Endometrial microvascular endothelial cells (primary cell): ENCODE measurements at regions not wholly inside any gene's neighbourhood (a gene's known extent, or its start where the extent isn't known, plus 50 kb on each side); places are given as distances from the start of the nearest gene placed in this dataset.

Experiments used
- in situ Hi-C: cut with HindIII; loops from 2 replicates; pipeline ENCODE4 v1.10.0; 2017; ENCODE audit warnings: low sequenced_read_pairs, low pct_unique_long_range_greater_than_20kb; ENCODE audit errors: inconsistent ontology term

DNA sequence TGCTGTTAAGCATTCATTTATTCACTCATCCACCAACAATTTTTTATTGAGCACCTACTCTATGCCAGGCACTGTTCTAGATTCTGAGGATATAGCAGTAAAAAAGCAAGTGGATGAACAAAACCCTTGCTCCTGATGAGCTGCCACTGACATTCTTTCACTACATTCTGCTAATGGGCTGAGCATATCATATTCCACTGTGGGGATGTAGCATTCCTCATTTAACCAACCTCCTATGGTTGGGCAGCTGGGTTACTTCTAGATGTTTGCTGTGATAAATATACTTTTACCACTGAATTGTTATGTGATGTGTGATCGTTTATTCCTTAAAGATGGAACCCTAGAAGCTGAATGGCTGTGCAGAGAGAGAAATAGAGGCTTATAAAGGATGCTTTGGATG lies 176.9 kb downstream of the MN1 start:
- in situ Hi-C loops, result no loop called here

DNA sequence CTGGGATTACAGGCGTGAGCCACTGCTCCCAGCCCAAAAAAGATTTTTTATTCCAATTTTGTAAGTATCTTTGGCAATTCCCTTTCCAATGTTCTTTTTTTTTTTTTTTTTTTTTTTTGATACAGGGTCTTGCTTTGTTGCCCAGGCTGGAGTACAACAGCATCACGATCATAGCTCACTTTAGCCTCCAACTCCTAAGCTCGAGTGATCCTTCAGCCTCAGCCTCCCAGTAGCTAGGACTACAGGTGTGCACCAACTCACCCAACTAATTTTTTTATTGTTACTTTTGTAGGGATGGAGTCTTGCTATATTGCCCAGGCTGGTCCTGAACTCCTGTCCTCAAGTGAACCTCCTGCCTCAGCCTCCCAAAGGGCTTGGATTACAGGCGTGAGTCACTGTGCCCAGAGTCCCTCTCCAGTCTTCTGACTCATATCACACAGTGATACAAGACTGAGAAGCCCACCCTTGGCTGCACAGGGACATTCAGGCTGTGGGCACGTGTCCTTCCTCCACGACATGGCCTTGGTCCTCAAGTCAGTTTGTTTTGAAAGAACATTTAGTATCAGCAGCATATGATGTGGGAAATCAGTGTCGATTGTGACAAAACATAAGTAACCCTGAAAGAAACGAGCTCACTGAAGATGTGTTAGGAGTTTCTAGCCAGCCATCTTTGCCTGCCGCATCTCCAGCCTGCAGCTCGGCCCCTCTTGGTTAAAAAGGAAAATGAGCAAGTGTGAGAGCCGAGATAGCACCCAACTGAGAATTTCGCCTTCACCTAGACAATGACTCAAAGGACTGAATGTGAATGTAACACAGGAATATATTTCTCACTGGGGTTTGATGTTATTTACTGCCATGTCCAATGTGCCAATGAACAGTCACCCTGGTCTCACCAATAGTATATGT lies 175.5 kb downstream of the MN1 start:
- in situ Hi-C loops, result no loop called here

DNA sequence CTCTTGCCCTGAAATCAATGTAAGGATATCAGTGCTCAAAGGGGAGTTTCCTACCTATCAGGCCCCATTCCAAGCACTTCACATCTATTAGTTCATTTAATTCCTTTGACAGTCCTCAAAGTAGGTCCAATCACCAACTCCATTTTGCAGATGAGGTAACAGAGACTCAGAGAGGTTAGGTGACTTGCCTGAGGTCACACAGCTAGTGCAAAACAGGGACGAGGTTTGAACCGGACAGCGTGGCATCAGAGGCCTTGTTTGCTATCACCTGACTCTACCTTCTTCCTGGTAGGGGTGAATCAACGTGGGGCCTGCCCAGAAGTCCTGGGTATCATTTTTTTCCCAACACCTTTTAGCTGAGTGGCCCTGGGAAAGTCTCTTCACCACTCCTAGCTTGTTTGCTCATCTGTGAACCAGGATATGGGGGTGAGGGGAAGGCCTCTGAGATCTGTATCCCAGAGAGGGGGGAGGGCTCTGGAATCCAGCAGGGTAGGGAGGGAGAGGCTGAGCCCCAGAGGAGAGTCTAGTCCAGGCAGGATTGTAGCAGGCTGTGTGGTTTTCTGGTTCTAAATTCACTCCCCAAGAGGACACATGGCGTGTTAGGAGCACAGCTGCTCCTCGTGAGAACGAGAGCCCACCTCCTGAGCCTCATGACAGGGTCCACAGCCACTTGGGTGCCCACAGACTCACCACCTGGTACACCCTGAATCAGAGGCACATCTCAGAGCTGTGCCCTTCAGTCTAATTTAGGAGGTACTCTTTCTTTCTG lies 174.7 kb downstream of the MN1 start:
- in situ Hi-C loops, result no loop called here

- in situ Hi-C loops, result no loop called here
Observed at GRCh38 chr22:27627444-27627833, 174.1 kb downstream of the MN1 start.

DNA sequence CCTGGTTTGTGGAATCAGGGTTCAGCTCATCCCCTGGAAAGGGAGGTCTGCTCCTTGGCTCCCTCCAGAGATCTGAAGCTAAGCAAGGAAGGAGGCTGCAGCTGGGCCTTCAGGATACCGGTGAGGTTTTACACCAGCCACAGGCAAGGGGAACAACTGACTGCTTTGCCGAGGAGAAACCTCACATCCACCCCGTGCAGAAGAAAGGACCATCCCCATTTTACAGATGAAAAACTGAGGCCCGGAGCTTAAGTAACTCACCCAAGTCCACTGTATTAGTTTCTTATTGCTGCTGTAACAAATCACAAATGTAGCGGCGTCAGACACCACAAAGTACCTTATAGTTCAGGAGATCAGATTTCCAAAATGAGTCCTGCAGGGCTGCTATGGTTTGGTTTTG lies 173.7 kb downstream of the MN1 start:
- in situ Hi-C loops, result no loop called here

DNA sequence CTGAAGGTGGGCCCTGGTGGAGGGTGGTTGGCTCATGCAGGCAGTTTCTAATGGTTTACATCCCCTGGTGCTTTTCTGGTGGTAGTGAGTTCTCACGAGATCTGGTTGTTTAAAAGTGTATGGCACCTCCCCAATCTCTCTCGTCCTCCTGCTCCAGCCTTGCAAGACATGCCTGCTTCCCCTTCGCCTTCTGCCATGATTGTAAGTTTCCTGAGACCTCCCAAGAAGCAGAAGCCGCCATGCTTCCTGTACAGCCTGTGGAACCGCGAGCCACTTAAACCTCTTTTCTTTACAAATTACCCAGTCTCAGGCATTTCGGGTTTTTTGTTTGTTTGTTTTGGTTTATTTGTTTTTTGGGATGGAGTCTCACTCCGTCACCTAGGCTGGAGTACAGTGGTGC lies 173.2 kb downstream of the MN1 start:
- in situ Hi-C loops, result no loop called here

DNA sequence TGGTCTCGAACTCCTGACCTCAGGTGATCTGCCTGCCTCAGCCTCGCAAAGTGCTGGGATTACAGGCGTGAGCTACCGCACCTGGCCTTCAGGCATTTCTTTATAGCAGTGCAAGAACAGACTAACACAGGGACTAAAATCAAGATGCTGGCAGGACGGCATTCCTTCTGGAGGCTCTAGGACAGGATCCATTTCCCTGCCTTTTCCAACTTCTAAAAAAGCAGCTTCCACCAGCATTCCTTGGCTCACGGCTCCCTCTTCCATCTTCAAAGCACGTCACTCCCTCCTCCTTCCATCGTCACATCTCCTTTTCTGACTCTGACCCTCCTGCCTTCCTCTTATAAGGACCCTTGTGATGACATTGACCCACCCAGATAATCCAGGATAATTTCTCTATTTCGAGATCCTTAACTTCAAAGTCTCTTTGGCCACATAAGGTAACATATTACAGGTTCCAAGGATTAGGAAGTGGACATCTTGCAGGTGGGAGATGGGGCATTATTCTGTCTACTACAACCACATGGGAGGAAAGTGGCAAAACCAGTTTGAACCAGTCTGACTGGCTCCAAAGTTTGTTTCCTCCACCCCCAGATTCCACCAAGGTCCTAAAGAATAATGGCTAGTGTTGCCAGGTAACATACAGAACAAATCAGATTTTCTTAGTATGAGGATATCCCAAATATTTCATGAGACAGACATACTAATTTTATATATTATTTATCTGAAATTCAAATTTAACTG lies 172.5 kb downstream of the MN1 start:
- in situ Hi-C loops, result no loop called here

DNA sequence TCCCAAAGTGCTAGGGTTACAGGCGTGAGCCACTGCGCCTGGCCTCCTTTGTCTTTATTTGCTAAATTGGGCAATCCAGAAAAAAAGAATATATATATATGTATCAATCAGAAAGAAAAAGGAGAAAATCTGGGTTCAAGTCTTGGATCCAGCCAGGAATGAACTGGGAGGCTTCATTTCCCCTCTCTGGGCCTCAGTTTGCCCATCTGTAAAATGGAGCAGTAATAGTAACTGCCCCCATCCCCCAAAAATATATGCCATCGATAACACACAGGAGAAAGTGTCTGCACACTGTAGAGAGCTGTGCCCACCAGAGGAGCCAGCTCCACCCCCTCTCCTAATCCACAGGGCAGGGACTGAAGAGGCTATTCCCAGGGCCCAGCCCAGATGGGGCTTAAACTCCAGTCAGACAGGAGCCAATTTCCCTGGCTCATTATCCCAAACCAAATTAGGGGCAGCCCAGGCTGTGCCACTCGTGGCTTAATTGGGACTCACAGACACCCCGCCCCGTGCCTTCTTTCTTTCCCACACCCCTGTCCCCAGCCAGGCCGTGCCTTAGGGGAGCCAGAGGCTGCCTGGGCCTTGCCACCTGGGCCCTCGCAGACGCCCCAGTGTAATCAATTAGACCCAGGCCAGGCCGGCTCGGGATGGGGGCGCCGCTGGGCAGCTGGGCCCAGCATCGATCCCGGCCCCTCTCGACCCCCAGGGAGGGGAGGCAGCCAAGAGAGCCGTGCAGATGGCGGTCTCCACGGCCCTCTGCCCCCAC lies 171.5 kb downstream of the MN1 start:
- in situ Hi-C loops, result no loop called here

DNA sequence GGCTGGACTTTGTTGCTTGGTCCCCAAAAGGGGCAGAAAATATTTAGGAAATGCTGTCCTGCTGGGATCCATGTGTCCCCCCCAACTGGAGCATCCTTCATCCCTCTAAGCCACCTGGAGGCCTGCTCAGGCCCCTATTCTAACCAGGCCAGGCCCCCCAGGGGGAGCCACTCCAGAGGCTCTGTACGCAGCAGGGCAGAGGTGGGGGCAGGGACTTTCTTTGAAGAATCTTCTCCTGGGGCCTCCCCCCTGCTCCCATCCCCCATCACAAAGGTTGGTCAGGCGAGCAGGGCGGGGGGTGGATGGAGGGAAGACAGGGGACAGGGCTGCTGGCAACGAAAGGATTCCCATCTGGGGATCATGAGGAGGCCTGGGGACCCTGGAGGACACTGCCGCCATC lies 170.8 kb downstream of the MN1 start:
- in situ Hi-C loops, result no loop called here

DNA sequence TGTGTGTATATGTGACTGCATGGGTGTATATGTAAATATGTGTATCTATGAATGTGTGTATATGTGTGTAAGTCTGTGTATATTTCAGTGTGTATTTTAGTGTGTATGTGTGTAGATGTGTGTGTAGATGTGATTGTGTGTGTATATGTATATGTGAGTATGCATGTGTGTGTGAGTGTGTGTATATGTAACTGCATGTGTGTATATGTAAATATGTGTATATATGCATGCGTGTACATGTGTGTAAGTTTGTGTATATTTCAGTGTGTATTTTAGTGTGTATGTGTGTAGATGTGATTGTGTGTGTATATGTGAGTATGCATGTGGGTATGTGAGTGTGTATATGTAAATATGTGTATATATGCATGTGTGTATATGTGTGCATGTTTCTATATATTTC lies 169.9 kb downstream of the MN1 start:
- in situ Hi-C loops, result no loop called here

DNA sequence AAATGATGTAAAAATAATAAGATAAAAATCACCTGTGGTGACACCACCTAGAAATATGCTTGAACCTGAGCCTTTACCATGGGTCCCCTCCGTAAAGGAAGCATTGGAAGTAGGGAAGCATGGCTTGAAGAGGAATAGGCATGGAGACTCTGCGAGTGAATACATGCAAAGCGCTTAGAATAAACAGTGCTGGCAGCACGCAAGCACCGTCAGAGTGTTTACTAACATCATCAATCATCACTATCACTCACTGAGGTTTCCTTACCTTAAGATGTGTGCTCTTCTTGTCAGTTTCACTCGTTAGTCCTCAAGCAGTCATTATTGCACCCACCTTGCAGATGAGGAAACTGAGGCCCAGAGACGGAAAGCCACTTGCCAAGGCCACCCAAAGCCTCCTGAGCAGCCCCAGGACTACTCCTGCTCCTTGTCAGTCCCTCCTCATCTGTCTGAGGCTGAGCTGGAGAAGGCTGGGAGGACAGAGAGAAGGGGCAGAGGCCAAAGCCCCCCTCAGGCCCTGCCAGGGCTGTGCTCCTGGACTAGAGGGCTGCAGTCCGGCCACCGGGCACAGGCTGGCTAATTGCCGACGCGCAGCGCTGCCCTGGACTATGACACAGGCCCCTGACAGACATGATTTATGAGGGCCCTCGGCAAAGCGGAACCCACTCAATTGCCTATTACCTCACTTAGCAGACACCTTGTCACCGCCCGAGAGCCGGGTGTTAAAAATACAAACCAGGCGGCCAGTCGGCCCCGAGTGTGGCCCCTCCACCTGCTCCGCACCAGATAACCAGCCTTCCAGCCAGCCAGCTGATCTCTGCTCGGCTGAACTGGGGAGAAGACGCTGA lies 168.9 kb downstream of the MN1 start:
- in situ Hi-C loops, result no loop called here

DNA sequence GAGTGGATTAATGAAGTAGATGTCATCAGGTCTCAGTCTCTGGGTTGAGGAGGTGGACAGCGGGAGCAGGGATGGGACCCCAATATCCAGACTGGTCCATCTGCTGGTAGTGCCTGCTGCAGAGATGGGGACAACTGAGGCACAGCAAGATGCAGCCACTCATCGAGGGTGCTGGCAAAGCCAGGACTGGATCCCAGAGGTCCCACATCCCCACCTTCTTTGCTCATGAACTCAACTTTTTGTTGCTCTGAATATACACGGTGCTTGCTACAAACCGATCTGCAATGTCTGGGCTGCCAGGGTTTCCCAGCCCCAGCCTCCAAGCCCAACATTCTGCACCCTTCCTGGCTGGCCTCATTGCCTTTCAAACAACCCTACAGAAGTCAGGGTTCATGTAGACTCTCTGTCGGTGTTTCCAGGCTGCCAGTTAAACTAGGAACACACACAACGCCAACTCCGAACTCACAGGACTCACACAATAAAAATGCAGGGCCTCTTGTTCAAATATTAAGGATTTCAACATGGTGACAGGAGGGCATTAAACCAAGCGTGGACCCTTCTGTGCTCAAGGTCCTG lies 168.2 kb downstream of the MN1 start:
- in situ Hi-C loops, result no loop called here

- in situ Hi-C loops, result no loop called here
Observed at GRCh38 chr22:27634043-27634740, 167.4 kb downstream of the MN1 start.

DNA sequence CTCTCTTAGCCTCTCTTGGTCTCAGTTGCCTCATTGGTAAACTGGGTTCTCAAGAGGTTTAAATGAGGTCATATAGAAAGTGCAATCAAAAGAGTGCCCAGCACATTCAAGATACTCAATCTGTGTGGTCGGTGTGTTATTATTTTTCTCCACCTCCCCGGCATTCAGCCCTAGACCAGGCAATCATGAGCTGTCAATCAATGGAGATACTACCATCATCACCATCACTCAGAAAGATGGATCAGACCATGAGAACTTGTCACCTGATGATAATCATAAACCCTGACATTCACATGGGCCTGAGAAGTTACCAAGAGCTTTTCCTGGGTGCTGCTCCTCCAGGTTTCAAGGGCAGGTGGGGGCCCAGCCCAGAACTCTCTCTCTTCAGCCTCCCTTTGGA lies 166.1 kb downstream of the MN1 start:
- in situ Hi-C loops, result no loop called here

GRCh38 chr22:27635852-27636251 lies 165.7 kb downstream of the MN1 start:
- in situ Hi-C loops, result no loop called here

GRCh38 chr22:27636716-27637508 lies 164.6 kb downstream of the MN1 start:
- in situ Hi-C loops, result no loop called here
